ENCODE measurements at regions not wholly inside any gene's neighbourhood (a gene's known extent, or its start where the extent isn't known, plus 50 kb on each side); places are given as distances from the start of the nearest gene placed in this dataset.
"Not testable (repeated sequence)": the region's sequence is repeated elsewhere in the genome, so short reads cannot be mapped to it uniquely, and the experiment has no call there.

GRCh38 chr1:189620471-189620870 lies 857.2 kb downstream of the BRINP3 start:
- no peak for DNase-seq

- DNase-seq, result no peak
Observed at GRCh38 chr1:189623336-189623735, 854.3 kb downstream of the BRINP3 start.

DNA sequence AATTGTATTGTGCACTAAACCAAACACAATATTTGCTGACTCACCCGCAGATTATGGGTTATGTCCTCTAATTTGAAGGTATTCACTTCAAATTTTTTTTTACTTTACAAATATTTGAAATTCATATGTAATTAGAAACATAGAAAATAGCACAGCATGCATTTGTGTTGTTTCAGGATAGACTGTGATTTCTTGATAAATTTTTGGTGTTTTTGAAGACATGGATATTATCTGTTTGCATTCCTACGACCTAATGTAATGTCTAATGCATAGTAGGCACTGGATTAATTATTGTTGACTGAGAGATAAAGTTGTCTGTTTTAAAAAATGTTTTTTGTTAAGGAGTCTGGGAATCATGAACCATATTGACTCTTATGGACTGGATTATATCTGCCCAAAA lies 850.2 kb downstream of the BRINP3 start:
- no peak for DNase-seq

- DNase-seq, result no peak
Observed at GRCh38 chr1:189628857-189629256, 848.8 kb downstream of the BRINP3 start.

GRCh38 chr1:189633658-189634057 lies 844.0 kb downstream of the BRINP3 start:
- no peak for DNase-seq

DNA sequence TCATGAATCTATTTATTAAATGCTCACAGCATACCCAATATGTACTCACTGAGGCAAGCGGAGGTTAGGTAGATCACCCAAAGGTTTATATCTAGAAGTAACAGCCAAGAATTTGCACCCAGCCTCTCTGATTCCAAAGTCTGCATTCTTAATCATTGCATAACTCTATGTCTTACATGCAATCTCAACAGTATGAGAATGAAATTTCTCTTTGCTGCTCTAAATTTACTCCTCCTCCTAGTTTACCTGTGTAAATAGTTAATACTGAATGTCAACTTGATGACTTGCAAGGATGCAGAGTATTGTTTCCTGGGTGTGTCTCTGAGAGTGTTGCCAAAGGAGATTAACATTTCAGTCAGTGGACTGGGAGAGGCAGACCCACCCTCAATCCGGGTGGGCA lies 840.6 kb downstream of the BRINP3 start:
- DNase-seq, result no peak

DNA sequence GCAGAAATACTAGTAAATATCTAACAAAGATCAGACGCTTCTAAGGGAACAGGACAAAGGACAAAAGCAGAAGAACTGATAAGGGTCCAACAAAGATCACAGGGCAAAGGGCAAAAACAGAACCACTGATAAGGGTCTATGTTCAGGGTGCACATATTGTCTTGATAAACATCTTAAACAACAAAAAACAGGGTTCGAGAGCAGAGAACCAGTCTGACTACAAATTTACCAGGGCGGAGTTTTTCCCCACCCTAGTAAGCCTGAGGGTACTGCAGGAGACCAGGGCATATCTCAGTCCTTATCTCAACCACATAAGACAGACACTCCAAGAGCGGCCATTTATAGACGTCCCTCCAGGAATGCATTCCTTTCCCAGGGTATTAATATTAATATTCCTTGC lies 833.5 kb downstream of the BRINP3 start:
- not testable (repeated sequence) for DNase-seq

DNA sequence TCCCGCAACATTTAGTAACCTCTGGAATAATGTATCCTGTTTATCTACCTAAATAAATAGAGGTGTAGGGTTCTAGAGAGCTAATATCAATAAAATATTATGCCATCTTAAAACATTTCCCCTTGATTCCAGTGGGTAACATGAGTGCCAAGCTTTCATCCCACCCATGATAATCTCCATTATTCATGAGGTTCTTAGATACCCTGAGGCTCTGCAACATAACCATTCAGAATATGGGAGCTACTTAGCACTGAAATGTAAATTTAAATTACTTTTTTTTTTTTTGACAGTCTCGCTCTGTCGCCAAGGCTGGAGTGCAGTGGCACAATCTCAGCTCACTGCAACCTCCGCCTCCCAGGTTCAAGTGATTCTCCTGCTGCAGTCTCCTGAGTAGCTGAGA lies 832.7 kb downstream of the BRINP3 start:
- no peak for DNase-seq

- no peak for DNase-seq
Observed at GRCh38 chr1:189646066-189646465, 831.6 kb downstream of the BRINP3 start.

DNA sequence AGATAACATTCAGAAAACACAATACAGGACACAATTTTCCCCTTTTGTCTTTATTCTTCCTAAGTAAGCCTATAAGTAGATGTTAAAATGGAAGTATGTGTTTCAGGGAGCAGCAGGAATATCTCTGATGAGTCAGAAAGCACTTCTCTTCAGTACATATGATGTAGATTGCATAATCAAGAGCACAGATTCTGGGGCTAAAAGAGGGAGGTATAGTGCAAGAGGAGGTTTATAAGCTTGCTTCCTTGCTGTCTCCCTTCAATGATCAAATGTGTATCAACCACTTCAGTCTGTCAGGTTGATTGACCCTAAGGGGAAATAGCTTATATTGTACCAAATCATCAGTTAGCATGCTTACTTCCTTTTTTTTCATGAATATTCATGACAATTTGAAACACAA lies 822.8 kb downstream of the BRINP3 start:
- no peak for DNase-seq

- DNase-seq, result no peak
Observed at GRCh38 chr1:189656628-189657530, 820.8 kb downstream of the BRINP3 start.

GRCh38 chr1:189657715-189658114 lies 819.9 kb downstream of the BRINP3 start:
- DNase-seq, result no peak

- DNase-seq, result no peak
Observed at GRCh38 chr1:189658381-189658780, 819.3 kb downstream of the BRINP3 start.

- no peak for DNase-seq
Observed at GRCh38 chr1:189659731-189660130, 817.9 kb downstream of the BRINP3 start.

- DNase-seq, result no peak
Observed at GRCh38 chr1:189662190-189662589, 815.5 kb downstream of the BRINP3 start.

- DNase-seq, result no peak
Observed at GRCh38 chr1:189669846-189670245, 807.8 kb downstream of the BRINP3 start.

DNA sequence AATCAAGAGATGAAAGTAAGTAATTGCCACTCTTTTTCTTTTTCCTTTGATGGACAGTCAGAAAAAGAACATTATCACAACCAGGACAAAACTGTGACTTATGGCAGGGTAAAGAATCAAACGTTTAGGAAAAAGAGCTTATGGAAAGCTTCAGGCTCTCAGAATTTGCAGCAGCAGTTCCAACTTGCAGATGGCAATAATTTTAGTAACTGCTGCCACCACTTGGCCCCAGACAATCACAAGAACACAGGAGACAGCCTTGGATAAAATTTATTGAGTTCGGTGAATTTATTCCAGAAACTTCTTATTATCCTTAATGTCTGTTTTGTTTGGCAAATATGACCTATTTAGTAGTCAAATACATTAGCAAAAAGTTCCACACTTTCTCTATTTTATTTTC lies 804.4 kb downstream of the BRINP3 start:
- no peak for DNase-seq

DNA sequence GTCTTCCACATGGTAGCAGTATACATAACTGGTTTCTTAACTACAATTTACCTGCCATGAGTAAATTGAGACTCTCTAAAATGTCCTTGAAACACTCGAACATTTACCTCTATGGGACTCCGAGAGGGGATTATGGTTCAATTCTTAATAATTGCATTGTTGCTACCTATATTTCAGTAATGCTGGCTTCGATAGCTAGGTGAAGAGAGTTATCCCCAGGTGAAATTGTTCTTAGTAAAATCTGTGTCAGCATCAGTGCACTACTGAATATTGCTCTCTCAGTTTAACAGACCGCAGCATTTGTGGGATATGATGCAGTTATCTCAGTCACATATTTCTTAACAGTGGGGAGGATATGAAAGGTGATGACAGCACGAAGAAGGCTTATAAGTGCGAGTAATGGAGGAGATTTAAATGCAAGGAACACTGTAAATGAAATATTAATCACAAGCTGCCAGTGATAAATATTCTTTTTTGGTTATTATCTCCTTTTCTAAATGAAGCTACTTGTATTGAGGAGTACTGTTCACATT lies 801.9 kb downstream of the BRINP3 start:
- DNase-seq, result no peak

GRCh38 chr1:189678779-189679178 lies 798.9 kb downstream of the BRINP3 start:
- no peak for DNase-seq

- no peak for DNase-seq
Observed at GRCh38 chr1:189681252-189681919, 796.3 kb downstream of the BRINP3 start.

GRCh38 chr1:189682591-189682990 lies 795.1 kb downstream of the BRINP3 start:
- DNase-seq, result no peak

- no peak for DNase-seq
Observed at GRCh38 chr1:189686288-189686687, 791.4 kb downstream of the BRINP3 start.

DNA sequence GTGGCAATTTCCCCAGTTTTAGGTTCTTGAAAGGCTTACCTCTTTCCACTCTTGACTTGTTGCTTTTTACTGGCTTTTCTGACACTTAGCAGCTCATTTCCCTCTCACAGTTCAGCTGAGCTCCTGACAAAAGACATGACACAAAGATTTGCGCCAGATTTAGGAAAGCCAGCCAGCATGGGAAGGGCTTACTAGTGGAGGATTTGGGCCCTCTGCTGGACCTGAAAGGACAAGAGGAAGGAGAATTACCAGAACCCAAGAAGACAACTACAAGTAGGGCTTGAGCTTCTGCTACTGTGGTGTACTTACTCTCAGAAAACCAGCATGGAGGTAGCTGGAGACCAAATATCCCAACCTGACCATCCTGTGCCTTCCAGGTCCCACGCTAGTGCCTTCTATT lies 784.5 kb downstream of the BRINP3 start:
- no peak for DNase-seq

- DNase-seq, result no peak
Observed at GRCh38 chr1:189696297-189696696, 781.4 kb downstream of the BRINP3 start.

Data from NCI-H1694 (cell line).